HG03342 (cell line): ENCODE measurements at regions not wholly inside any gene's neighbourhood (a gene's known extent, or its start where the extent isn't known, plus 50 kb on each side); places are given as distances from the start of the nearest gene placed in this dataset.
"Not testable (repeated sequence)": the region's sequence is repeated elsewhere in the genome, so short reads cannot be mapped to it uniquely, and the experiment has no call there.

ENCODE experiments used
- ATAC-seq: cut with Tn5 transposase; IDR thresholded peaks from one replicate; pipeline ENCODE4 v1.9.1; 2021; ENCODE audit warnings: mild to moderate bottlenecking, moderate library complexity; ENCODE audit not compliant: unreplicated experiment

DNA sequence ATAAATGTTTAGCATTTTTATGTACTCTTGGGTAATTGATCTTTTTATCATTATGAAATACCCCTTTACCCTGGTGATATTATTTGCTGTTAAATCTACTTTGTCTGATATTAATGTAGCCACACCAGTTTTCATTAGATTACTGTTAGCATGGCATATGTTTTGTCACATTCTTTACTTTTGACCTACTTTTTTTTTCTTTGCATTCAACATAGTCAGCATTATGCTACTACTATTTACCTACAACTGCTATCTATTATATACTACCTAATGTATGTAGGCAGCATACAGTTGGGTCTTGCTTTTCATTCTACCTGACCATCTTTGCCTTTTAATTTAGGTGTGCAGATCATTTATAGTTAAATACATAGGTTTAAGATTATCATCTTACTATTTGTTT lies 1429.6 kb upstream of the ALCAM start:
- no peak for ATAC-seq

- ATAC-seq = no peak
Measured at GRCh38 chr3:103947062-103947461, 1419.6 kb upstream of the ALCAM start.

DNA sequence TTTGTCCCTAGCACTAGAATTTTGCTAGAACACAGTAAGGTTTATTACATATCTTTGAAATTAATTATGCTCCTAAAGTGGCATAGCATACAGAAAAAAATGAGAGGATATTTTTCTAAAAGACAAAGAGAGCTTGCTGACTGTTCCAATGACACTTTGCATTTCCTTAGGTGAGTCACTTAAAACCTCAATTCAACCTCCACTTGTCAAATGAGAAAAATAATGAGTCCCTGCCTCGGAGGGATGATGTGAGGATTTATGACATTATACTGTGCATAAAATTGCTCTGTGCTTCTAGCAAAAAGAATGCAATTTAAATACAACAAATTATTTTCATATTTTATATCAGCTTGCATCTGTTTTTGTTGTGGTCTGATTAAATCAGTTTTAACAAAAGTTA lies 1417.0 kb upstream of the ALCAM start:
- ATAC-seq = no peak

DNA sequence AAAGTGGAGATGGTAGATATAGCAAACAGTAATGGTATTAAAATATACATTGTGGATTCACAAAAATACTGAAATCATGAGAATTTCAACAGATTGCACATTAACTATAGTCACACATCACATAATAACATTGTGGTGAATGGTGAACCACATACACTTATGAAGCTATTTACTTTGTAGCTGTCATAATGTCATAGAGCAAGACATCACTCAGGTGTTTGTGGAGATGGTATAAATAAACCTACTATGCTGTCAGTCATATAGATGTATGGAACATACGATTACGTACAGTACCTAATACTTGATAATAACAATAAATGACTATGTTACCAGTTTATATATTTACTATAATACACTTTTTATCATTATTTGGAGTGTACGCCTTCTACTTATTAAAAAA lies 1416.0 kb upstream of the ALCAM start:
- ATAC-seq = no peak

DNA sequence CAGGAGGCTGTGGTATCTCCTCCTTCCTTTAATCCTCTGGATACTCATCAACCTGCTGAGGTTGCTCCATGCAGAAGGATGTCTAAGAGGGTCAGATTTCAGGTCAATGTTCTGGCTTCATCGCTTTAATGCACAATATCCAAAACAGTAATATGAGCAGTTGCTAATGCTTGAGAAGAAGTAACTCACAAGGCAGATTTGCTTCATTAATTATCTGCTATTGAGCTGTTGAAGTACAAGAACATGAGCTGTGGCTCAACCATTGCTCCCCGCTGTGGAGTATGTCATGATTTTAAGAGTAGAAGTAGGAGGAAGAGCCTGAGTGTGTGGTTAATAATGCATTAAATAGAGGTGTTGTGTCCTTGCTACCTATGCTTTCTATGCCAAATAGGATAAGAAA lies 1412.9 kb upstream of the ALCAM start:
- no peak for ATAC-seq

DNA sequence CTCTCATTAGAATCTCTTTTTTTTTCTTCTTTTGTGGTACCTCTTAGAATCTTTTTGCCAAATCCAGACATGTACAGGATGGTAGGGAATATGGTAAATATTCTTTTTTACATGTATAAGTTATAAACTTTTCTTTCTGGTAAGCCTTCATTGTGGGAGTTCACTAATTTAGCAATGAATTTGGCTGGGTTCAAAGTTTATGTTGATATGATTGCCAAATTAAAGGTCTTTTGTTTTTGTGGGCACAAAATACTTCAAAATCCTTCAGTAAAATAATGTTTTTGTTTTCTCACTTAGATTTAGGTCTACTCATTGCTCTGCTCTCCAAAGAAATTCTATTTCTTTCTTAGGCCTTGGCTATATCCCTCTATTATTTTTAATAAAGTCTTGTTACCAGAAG lies 1405.9 kb upstream of the ALCAM start:
- ATAC-seq = no peak

DNA sequence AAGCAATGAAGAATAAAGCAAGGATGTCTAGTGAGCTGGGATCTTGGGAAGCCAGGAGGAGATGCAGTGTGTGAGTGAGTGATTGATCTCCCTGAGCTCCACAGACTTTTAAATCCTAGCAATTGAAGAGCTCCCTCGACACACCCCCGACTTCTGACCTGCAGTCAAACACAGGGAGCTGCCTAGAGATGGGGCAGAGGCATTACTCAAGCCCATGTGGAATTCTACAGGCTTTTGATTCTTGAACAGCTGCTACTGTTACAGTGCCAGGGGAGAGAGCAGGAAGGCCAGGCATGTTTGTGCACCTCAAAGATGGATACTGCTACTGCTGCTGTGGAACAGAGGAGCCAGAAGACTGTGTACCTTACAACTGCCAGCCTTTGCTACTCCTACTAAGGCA lies 1403.1 kb upstream of the ALCAM start:
- ATAC-seq = no peak

DNA sequence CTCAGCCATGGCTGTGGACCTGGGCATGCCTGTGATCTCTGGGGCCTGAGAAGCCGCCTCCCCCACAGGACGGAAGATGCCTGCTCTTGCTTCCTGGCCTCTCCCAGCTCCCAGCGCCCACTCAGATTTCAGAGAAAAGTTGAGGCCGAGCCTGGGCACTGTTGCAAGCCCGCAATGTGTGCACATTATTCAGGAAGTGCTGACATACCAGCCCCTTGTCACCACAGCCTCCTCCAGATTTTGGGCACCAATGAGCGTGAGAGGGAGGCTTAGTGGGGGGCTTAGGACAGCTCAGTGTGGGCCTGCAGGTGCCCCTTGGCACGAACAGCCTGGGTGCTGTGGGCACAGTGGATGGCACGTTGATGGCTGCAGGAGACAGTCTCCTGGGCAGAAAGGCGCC lies 1400.9 kb upstream of the ALCAM start:
- ATAC-seq = no peak

GRCh38 chr3:103966749-103967148 lies 1400.0 kb upstream of the ALCAM start:
- ATAC-seq = no peak

GRCh38 chr3:103968131-103968530 lies 1398.6 kb upstream of the ALCAM start:
- ATAC-seq = peak; percentile 68

DNA sequence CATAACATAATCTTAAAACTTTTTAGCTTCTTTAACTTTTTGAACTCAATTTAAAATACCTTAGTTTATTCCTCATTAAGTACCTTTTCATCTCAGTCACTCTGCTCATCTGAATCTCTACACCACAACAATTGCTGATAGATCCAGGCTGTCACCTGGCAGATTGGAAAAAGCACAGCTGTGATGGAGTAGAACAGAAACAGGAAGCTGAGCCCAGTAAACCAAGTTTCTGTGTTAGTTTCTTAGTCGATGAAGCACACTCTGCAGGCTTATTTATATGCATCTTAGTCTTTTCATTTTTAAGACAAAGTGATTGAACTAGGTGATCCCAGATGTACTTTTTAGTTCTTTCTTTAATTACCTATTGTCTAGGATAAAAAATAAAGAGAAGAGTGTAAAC lies 1398.0 kb upstream of the ALCAM start:
- peak; percentile 94 for ATAC-seq

DNA sequence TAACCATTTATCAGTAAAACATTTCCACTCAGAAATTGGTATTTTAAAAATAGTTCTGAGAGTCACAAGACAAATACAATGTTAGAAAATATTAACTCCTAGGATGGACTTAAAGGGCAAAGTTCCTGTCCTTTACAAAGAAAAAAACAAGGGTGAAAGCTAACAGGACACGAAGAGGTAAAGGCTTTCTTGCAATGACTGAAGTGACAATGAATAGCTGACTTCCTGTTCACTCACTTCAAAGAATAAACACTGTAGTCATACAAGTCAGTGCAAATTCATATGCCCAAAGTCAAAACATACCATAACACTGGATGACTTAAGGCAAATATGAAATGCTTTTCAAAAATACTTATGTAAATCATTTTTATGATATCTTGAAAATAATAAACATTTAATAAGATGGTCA lies 1389.8 kb upstream of the ALCAM start:
- ATAC-seq = peak; percentile 74

- no peak for ATAC-seq
Measured at GRCh38 chr3:103977417-103977816, 1389.3 kb upstream of the ALCAM start.

DNA sequence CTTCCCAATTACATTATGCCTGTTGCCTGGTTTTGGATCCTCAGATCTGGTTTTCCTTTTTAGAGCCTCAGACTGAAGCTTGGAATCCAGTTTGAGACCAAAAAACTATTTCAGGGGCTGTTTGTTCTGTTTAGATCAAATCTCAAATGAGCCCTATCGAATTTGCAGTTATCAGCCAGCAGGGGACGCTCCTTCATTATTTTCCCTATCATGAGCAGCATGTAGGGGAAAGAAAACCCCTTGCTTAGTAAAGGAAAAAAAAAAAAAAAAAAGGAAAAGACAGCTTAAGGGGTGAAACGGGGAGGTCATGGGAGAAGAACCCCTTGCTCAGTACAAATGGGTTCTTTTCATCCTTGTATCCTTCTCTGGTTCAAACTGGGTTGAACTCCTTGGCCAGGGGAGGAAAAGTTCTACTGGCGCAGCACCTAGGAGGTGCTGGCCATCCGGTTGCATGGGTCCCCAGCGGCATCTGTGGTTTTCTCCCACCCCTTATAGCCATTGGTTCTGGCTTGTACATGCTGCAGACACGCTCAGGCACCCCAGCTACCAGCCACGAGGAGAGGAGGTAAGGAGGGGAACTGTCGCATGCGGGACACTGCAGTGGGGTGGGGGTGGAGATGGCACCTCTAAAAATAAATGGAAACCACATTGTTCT lies 1375.1 kb upstream of the ALCAM start:
- ATAC-seq = no peak

DNA sequence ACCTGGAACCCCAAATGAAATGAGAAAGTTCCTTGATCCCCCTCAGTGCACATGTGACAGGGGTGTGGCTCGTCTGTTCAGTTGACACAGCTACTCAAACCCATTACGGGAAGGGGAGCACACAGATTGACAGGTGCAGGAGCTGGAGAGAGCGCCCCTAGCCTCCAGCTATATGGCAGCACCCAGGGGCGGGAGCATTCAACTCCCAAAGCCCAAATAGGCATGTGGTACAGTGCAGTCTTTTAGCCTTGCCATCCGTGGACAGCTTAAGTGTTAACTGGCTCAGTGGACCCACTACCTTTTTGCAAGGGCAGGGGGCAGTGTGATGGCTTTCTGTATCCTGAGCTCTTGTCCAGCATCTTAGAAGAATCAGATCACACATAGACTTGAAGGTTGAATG lies 1374.2 kb upstream of the ALCAM start:
- no peak for ATAC-seq

- no peak for ATAC-seq
Measured at GRCh38 chr3:104004956-104005355, 1361.8 kb upstream of the ALCAM start.

- ATAC-seq = no peak
Measured at GRCh38 chr3:104005815-104006214, 1360.9 kb upstream of the ALCAM start.

DNA sequence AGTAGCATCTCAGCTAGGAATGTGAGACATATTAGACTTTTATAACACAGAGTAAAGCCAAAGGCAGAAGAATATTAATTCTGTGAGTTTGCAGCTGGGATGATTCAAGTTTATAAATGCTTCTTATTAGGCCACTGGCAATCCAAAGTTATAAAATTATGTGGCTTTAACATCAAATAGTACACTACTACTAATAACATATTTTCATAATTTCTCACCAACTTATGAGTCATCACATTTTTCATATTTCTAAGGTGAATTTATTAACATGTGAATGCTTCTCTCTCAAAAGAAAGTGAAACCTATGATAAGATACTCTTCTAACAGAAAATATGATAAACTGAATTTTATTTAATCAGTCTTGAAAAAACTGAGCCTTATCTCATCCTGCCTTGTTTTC lies 1348.2 kb upstream of the ALCAM start:
- no peak for ATAC-seq

- no peak for ATAC-seq
Measured at GRCh38 chr3:104031598-104031997, 1335.1 kb upstream of the ALCAM start.

DNA sequence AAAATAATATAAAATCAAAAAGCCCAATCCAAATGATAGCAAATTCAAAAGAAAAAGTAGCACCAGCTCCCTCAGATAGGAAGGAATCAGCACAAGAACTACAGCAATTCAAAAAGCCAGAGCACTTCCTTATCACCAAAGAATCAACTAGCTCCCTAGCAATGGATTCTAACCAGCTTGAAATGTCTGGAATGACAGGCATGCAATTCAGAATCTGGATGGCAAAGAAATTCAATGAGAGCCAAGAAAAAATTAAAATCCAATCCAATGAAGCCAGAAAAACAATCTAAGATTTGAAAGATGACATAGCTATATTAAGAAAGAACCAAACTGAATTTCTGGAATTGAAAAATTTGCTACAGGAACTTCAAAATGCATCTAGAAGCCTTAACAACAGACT lies 1334.4 kb upstream of the ALCAM start:
- no peak for ATAC-seq

DNA sequence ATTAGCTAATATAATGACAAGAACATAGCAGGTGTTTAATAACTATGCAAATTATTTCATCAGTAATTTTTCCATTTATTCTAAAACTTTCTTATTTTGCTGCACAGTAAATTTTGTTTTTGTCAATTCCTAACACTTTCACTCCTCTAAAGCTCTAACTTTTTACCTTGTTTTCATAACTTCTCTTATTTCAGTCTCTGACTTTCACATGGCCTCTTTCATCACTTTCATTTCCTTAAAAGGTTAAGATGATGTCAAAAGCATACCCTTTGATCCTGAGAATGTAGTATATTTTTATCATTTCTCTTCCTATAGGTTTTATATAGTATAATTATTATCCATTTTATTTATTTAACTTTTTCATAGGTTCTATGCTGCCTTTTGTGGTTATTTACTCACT lies 1325.8 kb upstream of the ALCAM start:
- ATAC-seq = peak; percentile 71

DNA sequence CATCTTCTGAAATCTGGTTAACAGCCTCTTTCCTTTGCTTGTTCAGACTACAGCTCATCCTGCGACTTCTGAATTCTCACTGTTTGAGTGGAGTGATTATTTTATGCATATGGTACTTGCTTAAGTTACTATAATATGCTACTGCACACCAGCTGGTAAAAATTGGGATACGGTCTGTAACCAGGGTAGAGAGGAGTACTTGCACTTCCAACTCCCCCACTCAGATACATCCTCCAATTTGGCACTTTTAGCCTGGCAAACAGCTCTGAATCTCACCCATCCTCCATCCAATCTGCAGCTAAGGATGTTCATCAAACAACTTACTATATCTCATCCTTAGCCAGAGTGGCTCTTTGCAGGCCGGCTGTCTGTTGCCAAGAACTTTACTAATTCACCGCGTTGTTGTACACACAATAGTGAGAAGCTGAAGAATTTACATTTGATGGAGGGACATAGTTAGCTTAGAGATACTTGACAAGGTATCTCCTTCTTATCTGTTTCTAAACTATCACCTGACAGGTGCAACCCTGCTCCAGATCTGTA lies 1323.6 kb upstream of the ALCAM start:
- ATAC-seq = not testable (repeated sequence)

GRCh38 chr3:104044002-104044401 lies 1322.7 kb upstream of the ALCAM start:
- ATAC-seq = no peak
